ENCODE measurements at regions not wholly inside any gene's neighbourhood (a gene's known extent, or its start where the extent isn't known, plus 50 kb on each side); places are given as distances from the start of the nearest gene placed in this dataset.

DNA sequence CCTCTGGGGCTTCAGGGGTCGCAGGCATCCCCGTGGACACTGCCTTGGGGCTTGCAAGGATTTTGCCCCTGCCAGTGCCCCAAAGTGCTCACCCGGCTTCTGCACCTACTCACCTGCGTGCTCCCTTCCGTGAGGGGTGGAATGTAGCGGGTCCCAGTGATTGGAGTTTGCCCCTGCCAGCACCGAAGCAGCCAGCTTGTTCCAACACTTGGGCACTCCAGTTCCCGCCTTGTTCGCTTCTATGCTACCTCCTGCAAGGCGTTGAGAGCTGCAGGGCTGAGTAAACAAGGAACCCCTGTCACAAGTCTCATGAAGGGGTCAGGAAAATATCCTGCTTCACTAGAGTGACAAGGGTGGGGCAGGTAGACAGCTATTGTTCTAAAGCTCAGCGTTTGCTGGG lies 631.5 kb downstream of the EPHA4 start:
- TF ChIP-seq, protein P1, sequence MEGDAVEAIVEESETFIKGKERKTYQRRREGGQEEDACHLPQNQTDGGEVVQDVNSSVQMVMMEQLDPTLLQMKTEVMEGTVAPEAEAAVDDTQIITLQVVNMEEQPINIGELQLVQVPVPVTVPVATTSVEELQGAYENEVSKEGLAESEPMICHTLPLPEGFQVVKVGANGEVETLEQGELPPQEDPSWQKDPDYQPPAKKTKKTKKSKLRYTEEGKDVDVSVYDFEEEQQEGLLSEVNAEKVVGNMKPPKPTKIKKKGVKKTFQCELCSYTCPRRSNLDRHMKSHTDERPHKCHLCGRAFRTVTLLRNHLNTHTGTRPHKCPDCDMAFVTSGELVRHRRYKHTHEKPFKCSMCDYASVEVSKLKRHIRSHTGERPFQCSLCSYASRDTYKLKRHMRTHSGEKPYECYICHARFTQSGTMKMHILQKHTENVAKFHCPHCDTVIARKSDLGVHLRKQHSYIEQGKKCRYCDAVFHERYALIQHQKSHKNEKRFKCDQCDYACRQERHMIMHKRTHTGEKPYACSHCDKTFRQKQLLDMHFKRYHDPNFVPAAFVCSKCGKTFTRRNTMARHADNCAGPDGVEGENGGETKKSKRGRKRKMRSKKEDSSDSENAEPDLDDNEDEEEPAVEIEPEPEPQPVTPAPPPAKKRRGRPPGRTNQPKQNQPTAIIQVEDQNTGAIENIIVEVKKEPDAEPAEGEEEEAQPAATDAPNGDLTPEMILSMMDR (IDR thresholded peaks at IDR 0.05; ENCODE audit: low read length), result no peak
- TF ChIP-seq EZH2 (IDR thresholded peaks at IDR 0.05; ENCODE audit: borderline replicate concordance, low read length), result no peak

Measured in OCI-LY1 (cell line).